GM12878 (cell line): ENCODE measurements at regions not wholly inside any gene's neighbourhood (a gene's known extent, or its start where the extent isn't known, plus 50 kb on each side); places are given as distances from the start of the nearest gene placed in this dataset.

Source experiments
- BRCA1 ChIP-seq: IDR thresholded peaks from 2 replicates; pipeline ENCODE4 v1.6.1; 2011; ENCODE audit warnings: low read depth, low read length, improper control_type of control experiment
- POLR2A ChIP-seq: IDR thresholded peaks from 2 replicates; pipeline ENCODE4 v1.6.1; 2011; ENCODE audit warnings: low read depth, mild to moderate bottlenecking, low read length
- TAF1 ChIP-seq: IDR thresholded peaks from 2 replicates; pipeline ENCODE4 v1.6.1; 2011; ENCODE audit warnings: mild to moderate bottlenecking, low read depth, low read length, borderline replicate concordance
- TF ChIP-seq, protein P1 (sequence below), 3 experiments: IDR thresholded peaks in 2 of 3; conservative IDR thresholded peaks in 1 of 3; 2 replicates each; pipeline ENCODE4 v1.5.1; 2011; ENCODE audit warnings: low read depth in 3 of 3, low read length in 3 of 3, mild to moderate bottlenecking in 3 of 3, control low read depth in 2 of 3, moderate library complexity in 2 of 3, inconsistent platforms in 1 of 3, mixed read lengths in 1 of 3; ENCODE audit not compliant: control insufficient read depth in 2 of 3, insufficient read depth in 1 of 3; ENCODE audit errors: extremely low read depth in 1 of 3

DNA sequence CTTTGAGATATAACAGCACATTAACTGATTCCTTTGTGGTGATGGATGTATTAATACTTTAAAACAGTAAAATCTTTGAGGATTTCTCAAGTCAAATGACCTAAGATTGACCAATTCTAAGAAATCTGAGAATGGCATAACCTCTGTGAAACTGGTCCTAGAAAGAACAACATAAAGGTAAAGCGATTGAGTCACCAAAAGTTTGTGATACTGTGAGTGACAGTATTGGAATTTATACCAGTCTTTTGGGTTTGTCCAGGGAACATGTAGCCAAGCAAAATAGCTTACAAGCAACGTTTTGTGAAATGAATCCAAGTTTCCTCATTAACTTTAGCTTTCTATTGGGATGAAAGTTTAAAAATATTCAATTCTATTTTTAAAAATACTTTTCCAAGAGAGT is 157.4 kb upstream of the TMEM196 start:
- no peak for TF ChIP-seq TAF1
- no peak for TF ChIP-seq POLR2A
- no peak for TF ChIP-seq BRCA1
- TF ChIP-seq, protein P1, sequence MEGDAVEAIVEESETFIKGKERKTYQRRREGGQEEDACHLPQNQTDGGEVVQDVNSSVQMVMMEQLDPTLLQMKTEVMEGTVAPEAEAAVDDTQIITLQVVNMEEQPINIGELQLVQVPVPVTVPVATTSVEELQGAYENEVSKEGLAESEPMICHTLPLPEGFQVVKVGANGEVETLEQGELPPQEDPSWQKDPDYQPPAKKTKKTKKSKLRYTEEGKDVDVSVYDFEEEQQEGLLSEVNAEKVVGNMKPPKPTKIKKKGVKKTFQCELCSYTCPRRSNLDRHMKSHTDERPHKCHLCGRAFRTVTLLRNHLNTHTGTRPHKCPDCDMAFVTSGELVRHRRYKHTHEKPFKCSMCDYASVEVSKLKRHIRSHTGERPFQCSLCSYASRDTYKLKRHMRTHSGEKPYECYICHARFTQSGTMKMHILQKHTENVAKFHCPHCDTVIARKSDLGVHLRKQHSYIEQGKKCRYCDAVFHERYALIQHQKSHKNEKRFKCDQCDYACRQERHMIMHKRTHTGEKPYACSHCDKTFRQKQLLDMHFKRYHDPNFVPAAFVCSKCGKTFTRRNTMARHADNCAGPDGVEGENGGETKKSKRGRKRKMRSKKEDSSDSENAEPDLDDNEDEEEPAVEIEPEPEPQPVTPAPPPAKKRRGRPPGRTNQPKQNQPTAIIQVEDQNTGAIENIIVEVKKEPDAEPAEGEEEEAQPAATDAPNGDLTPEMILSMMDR (IDR thresholded peaks at IDR 0.05 in 2 of 3, conservative IDR thresholded peaks at IDR 0.05 in 1 of 3; ENCODE audit: control insufficient read depth in 2 of 3, extremely low read depth in 1 of 3, insufficient read depth in 1 of 3, low read depth in 3 of 3, low read length in 3 of 3) = no peak
